ENCODE measurements at regions not wholly inside any gene's neighbourhood (a gene's known extent, or its start where the extent isn't known, plus 50 kb on each side); places are given as distances from the start of the nearest gene placed in this dataset.
"Not testable (repeated sequence)": the region's sequence is repeated elsewhere in the genome, so short reads cannot be mapped to it uniquely, and the experiment has no call there.

DNA sequence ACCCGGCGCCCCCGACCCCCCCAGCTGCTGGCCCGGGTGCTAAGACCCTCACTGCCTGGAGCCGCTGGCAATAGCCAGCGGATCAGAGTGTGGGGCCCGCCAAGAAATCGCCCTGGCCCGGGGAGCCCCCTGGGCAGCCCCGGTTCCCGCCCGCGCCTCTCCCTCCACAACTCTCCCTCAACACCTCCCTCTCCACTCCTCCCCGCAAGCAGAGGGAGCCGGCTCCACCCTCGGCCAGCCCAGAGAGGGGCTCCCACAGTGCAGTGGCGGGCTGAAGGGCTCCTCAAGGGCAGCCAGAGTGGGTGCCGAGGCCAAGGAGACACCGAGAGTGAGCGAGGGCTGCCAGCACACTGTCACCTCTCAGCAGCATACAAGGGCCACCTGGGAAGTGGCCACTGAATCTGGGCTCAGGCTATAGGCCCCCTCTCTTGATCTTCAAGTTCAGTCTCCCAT, 385.5 kb downstream of the SEC14L1 start:
- DNase-seq (ENCODE audit: low spot score), result no peak

DNA sequence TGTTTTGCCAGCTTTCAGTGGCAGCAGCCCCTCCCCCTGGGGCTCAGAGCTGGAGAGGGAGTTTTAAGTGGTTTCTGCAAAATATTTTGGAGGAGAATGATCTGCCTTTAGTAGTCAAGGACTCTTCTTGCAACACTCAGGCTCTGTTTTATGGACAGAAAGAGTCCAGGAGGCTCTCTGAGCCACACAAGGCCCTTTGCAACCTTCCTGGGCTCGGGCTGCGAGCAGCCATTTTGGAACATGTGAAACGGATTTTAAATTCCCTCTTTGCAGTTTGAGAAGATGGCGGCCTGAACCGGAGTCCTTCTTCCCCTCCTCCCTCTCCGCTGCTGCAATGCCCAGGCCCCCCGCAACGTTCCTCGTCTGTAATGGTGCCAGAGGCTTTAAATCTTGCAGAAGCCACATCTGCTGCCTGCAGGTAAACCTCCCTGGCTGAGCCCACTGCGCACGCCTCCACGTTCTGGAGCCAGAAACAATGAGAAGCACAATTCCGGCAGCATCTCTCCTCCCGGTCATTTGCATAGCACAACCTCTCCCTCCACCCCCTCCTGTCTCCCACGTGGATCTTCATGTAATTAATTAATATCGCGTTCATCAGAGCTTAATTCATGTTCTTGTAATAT, 386.1 kb downstream of the SEC14L1 start:
- DNase-seq (ENCODE audit: low spot score), result no peak

DNA sequence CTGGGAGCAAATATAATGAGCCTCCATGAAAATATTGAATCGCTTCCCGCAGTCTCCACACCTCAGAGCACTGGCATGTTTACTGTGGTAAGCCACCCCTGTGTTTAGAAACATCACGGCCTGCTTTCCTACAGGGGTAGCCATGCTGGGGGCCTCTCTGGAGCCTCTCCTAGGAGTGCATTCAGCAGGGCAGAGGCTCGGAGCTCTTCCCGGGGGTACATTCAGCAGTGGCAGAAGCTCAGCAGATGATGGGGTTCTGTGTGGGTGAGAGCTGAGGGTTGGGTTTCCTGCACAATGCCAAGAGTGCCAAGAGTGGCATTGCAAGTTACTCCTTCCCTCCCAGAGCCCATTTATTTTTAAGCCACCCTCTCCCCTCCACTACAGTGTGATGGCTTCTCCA, 386.6 kb downstream of the SEC14L1 start:
- no peak for DNase-seq (ENCODE audit: low spot score)

DNA sequence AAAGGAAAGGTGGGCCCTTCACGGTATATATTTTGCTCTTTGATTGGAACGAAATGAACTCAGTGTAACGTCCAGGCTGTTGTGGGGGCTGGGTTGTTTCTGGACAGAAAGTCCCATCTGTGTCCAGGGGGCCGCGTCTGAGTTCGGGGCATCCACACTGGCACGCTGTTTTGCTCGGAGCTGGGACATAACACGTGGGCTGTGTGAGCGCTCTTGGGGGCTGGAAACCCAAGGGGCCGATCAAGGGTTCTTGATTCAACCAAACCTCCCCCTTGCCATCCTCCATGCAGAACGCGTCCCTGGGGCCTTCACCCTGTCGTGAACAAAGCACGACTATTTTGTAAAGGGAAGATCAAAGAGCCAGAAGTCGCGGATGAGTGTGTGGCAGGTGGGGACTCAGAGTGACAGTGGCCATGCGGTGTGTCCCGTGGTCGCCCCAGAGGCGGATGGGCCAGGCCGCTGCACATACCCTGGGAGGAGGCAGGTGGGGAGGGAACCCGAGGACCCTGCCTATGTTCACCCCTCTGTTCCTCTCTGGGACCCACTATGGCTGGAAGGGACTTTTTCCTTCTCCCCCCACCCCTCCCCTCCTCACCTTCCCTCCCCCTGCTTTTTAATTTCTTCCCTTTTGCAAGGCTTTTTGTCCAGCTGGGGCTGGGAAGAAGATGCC, 387.2 kb downstream of the SEC14L1 start:
- DNase-seq (ENCODE audit: low spot score), result no peak

DNA sequence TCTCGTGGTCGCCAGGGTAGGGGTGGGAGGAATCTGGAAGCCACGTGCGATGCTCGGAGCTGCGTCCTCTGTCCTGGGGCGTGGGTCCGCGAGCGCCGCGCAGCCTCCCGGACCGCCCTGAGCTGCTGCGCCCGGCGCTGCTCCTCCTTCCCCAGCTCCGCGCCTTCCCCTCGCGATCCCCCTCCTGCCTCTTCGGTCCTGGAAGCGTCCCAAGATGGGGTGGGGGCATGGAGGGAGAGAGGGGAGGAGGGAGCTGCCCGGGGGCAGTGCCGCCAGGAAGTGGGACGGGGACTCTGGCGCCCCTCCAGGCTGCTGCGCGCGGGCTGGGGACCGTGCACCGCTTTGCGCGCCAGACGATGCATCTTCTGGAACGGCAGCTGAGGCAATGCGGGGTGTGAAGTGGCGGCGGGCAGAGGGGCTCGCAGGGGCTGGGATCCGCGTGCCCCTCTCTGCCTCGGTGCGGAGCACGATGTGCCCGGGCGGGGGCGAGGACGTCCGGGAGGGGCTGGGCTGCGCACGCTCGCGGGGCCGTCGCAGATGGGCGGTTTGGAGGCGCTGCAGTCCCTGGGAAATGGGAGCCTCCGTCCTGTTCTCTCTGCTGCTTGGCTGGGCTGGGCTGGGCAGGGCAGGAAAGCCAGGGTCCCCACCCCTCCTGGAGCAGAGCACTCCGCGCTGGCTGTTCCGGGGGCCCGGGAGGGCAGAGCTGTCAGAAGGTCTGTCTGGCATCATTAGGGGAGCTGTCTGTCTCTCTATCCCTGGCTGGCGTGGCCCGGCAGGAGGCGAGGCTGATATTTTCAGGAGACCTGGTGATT, 388.0 kb downstream of the SEC14L1 start:
- DNase-seq (ENCODE audit: low spot score), result no peak

DNA sequence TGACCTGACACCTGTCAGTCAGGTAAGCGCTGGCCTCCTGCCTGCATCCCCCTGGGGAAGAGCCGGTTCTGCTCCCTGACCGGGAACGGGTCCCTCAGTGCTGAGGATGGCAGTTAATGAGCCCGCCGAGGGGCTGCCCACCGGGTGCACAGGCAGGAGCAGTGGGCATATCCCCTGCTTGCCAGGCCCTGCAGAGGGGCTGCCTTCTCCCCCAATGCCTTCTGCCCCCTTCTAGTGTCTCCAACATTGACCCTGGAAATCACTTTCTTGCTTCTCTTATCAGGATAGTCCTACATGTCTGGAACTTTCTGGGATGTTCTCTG, 388.5 kb downstream of the SEC14L1 start:
- DNase-seq (ENCODE audit: low spot score), result no peak

DNA sequence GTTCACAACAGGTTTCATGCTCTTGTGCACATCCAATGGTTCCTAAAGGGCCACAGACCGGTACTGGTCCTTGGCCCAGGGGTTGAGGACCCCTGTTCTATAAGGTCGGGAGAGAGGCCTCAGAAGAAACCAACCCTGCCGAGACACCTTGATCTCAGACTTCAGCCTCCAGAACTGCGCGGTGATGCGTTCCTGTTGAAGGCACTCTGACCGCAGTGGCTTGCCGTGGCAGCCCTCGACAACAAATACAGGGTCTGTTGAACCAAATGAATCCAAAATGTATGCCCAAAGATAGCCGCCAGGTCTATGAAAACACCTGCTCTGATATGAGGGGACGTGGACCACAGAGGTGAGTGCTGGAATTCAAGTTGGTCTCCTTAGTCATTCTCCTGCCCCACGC, 389.8 kb downstream of the SEC14L1 start:
- DNase-seq (ENCODE audit: low spot score), result no peak

DNA sequence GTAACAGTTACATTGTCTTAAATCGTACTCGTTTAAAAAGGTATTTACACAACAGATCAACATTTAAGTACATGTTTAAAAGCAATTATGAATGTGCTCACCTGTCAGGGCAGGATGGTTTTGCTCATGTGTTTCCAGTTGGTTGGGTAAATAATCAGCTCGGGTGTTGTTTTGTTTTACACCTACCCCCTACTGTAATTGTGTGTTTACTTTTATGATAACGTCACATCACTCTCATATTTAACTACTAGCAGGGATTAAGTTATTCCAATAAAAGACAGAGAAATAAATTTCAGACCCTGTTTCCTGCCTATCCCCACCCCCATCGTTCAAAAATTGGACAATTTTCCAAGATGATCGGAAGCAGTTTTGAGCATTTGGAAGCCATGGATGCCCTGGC, 390.2 kb downstream of the SEC14L1 start:
- no peak for DNase-seq (ENCODE audit: low spot score)

DNA sequence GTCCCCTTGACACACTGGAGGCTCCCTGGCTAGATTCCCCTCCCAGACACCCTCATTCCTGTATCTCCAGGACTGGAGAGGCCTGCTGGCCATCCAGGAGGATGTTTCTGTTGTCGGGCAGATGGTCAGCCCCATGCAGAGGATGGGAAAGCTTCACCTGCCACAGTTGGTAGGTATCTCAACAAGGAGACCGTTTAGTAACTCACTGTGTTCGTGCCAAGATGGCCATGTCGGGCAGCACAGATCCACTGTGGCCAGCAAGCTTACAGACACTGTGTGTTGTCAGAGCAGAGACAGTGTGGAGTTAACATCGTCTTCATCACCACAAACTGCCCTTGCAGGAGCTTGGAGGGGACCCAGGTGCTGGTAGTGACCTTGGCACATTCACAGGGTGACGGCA, 390.9 kb downstream of the SEC14L1 start:
- DNase-seq (ENCODE audit: low spot score), result no peak

DNA sequence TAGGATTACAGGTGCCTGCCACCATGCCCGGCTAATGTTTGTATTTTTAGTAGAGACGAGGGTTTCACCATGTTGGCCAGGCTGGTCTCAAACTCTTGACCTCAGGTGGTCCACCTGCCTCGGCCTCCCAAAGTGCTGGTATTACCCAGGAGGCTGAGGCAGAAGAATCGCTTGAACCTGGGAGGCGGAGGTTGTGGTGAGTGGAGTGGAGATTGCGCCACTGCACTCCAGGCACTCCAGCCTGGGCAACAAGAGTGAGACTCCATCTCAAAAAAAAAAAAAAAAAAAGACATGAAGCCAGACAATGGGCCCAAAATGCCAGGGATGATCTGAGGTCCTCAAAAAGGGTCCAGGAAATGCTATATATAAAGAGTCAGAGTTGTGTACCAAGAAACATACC, 392.9 kb downstream of the SEC14L1 start:
- DNase-seq (ENCODE audit: low spot score), result not testable (repeated sequence)

DNA sequence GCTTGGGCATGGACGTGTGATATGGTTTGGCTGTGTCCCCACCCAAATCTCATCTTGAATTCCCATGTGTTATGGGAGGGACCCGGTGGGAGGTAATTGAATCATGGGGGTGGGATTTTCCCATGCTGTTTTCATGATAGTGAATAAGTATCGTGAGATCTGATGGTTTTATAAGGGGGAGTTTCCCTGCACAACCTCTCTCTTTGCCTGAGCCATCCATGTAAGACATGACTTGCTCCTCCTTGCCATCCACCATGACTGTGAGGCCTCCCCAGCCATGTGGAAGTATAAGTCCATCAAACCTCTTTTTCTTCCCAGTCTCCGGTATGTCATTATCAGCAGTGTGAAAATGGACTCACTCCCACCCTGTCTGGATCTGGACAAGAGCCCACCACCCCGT, 393.4 kb downstream of the SEC14L1 start:
- DNase-seq (ENCODE audit: low spot score), result no peak

DNA sequence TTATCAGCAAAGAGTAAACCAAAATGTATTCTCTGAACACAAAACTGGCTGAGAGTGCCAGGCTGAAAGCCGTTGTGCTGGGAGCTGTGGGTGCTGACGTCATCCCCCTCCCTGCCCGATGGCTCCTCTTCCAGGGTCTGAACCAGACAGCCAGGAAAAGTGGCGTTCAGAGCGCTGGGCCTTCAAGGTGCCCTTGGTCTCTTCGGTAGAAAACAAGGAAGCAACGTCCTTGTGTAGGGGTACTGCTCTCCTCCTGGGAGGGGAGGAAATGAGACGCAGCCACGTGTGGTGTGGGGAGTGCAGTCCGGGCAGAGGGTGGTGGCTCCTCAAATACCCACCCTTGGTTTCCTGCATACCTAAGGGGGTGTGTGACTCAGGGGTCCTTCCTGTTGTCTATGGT, 394.7 kb downstream of the SEC14L1 start:
- no peak for DNase-seq (ENCODE audit: low spot score)

DNA sequence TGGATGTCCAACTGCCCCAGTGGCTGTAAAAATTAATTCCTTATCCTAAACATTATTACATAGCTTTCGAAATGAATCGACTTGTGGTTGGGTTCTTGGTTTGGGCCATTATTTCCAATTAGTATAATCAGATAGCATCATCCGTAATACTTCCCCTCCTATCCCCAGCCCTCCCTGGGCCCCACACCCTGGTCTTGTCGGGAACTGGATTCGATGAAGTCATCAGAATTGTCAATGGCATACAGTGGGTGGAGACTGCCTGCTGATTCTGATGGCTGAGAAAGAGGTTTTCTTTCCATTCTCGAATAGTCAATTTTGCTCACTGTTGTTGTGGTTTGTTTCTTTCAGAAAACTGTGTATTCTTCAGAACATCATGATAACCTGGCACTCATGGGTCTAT, 395.1 kb downstream of the SEC14L1 start:
- DNase-seq (ENCODE audit: low spot score), result no peak

DNA sequence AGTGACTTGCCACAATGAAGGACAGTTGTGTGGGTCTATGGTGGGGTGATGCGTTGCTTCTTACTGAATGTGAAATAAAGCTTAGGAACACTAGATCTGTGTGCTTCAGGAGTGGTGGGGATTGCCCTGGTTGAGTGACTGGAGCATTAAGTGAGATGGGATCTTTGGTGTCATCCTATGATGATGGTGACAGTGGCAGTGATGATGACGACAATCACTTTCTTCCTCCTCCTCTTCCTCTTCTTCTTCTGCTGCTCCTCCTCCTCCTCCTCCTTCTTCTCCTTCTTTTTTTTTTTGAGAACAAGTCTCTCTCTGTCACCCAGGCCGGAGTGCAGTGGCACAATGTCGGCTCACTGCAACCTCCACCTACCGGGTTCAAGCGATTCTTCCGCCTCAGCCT, 396.8 kb downstream of the SEC14L1 start:
- DNase-seq (ENCODE audit: low spot score), result no peak

DNA sequence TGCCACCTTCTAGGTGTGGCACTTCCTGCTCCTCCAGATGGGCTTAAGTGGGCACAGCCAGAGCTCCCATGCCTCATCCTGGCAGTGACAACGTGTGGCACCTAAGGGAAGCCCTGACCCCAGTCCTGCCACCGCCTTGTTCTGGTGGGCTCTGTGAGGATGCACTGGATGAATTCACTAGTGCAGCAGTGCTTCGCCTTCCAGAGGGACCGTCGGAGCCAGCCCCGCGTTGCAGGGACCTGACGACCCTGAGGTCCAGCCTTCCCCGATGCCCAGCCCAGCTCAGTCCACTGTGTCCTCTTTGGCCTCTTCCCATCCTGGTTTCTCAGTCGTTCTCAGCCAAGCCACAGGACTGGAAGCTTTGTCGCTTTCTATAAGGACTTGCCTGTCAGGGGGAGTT, 399.8 kb downstream of the SEC14L1 start:
- DNase-seq (ENCODE audit: low spot score), result no peak

DNA sequence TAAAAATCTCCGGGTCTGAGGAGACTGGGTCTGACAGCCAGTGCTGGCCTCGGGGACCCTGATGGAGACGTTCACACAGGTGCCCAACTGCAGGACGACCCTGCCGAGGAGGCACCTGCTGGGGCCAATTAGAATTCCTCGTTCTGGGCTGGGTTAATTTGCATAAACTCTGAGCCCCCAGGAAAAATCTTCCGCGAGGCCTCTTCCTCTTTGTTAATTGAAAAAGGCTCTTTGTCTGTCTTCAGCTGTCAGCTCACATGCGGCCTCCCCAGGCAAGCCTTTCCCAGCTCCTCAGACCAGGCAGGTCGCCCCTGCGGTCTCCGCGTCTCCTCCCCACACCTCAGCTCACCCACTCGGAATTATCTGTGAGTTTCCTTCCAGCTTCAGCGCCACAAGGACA, 400.2 kb downstream of the SEC14L1 start:
- no peak for DNase-seq (ENCODE audit: low spot score)

DNA sequence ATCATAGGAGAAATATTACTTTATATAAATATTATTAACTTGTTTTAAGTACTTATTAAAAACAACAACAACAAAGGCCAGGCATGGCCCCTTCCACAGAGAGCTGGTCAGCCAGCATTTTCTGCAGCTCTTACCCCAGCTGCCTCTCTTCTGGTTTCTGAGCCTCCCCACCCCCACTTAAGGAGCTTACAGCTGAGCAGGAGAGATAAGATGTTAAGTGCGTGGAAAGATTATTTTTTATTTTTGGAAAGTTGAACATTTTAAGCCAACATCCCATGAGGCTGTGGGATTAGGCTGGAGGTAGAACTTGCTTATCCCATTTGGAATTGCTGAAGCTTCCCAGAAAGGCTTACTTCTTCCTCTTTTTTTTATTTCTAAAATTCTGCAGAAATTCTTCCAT, 401.2 kb downstream of the SEC14L1 start:
- no peak for DNase-seq (ENCODE audit: low spot score)

DNA sequence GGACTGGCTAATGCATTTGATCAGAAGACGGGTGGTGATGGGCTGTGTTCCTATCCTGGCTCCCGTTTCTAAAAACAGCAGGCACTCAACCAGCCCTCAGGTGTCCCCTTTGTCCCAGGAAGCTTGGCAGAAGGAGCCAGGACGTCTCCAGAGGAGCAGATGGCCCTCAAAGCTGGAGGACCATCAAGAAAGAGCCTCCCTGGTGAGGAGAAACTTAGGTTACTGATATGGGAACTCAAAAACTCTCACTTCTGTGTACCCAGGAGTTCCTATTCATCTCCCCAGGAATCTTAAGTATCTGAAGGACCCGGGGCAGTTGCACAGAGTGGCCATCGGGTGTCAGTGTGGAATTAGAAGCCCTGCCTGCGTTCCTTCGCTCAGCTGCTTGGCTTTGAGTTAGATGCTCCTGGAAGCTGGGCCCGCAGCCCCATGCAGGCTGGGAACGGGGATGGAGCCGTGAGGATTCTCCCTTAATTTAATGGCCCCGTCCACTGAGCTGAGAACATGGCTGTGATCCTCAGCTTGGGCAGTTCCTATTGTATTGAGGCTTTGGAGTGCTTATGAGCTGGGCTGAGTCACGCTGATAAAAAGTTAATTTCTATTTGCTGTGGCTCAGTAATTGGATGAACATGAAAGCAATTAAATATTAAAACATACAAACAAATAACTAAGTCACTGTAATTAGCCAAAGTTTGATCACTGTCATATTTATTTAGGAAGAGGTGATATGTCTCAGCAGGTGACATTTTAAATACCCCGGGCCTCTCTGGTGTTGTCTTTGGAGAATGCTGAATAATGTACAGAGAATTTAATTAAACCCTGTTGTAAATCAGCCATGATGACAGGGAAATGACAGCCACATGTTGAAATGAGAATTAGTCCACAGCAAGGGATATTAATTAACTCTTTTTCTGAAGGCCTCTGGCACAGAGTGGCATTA, 402.1 kb downstream of the SEC14L1 start:
- DNase-seq (ENCODE audit: low spot score), result peak; percentile 56

DNA sequence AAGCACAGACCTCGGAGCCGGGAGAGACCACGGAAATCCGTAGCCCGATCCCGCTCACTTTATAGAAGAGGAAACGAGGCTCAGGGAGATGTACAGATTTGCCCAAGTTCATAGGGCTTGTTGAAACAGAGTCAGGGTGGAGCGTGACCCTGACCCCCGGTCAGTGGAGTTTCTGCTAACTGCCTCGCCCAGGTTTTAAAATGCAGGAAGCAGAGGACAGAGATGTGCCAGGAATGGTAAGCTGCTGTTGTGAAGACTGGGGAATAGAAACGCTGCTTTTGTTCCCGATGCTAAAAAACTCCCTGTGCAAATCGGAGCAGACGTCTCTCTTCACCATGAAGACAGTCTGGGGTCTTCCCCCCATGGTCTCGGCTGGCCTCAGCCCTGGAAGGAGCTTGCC, 403.0 kb downstream of the SEC14L1 start:
- no peak for DNase-seq (ENCODE audit: low spot score)

DNA sequence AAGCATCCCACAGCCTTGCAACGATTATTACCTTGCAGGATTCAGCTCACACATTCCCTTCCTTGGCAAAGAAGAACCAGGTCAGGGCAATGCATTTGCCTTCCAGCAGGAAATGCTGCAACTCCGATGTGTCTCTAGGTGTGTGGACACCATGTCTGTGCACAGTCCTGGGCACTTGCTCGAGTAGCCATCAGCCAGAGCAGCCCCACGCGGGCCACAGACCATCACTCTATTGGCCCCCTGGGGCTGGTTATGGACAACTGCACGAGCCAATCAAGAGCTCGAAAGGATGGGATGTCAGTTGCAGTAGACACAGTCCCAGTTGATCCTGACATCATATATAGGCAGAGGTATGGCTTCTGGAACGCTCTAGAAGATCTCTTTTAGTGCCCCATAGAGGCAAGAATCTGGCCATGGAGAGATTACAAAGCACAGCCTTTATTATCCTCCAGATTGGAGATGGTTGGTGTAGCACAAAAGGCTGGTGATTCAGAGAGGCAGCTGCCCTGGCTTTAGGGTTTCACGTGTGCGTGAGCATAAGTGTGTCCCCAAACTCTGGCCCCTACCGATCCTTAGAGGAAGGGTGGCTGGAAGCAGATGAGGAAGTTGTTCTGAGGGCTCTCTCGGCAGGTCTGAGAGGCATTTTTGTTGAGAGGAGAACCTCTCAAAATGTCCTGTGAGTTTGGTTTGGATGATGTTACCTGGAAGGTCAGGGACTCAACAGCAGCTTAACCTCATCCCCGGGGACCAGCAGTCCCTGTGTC, 403.8 kb downstream of the SEC14L1 start:
- no peak for DNase-seq (ENCODE audit: low spot score)

DNA sequence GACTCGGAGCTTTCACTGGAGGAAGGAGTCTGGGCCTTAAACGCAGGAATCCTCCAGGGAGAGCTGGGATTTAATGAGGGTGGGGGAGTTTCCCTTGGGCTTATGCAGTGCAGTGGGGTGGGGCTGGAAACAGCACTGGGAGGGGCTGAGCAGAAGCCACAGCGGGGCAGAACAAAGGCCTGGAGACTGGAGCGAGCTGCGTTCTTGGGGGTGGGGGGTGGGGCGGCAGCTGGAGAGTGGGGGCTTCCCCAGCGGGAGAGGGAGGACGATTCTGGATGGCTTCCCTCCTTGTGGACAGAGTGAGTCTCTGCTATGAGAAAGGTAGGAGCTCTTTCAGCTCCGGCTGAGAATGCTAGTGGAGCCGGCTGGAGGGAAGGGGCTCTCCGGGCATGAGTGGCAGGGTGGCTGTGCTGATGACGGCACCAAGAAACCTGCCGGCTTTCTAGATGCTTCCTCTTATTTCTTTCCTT, 406.0 kb downstream of the SEC14L1 start:
- no peak for DNase-seq (ENCODE audit: low spot score)
